Calu3 (cell line): ENCODE measurements at regions not wholly inside any gene's neighbourhood (a gene's known extent, or its start where the extent isn't known, plus 50 kb on each side); places are given as distances from the start of the nearest gene placed in this dataset.

Source experiments
- BruUV-seq: library from RNA; stranded (reverse); fragments of 400-500 nt; replicated peaks from 2 replicates; lab custom pipeline; 2021; lab: Mats Ljungman, UMichigan
- CTCF ChIA-PET: fragments of 300-600 bp; sonication (Branson Sonifier 250); formaldehyde crosslinking; loops from one replicate; lab custom pipeline; 2022; ENCODE audit warnings: antibody characterized with exemption; lab: Charles Lee
- DNase-seq: peaks from one replicate; pipeline ENCODE4 v3.0.0; 2022
- H3K27ac Mint-ChIP-seq: one replicate; pipeline ENCODE4 v1.8.0; 2022; ENCODE audit warnings: mixed read lengths; ENCODE audit not compliant: unreplicated experiment
- H3K27me3 Mint-ChIP-seq: one replicate; pipeline ENCODE4 v1.8.0; 2022; ENCODE audit warnings: mixed read lengths; ENCODE audit not compliant: unreplicated experiment
- H3K36me3 Mint-ChIP-seq: one replicate; pipeline ENCODE4 v1.8.0; 2022; ENCODE audit warnings: mild to moderate bottlenecking, moderate library complexity, mixed read lengths; ENCODE audit not compliant: insufficient read depth, unreplicated experiment
- H3K4me1 Mint-ChIP-seq: one replicate; pipeline ENCODE4 v1.8.0; 2022; ENCODE audit warnings: mild to moderate bottlenecking, low read depth, mixed read lengths; ENCODE audit not compliant: unreplicated experiment
- H3K4me3 Mint-ChIP-seq: one replicate; pipeline ENCODE4 v1.8.0; 2022; ENCODE audit warnings: mild to moderate bottlenecking, low read depth, moderate library complexity, mixed read lengths; ENCODE audit not compliant: unreplicated experiment
- H3K9me3 Mint-ChIP-seq: one replicate; pipeline ENCODE4 v1.8.0; 2022; ENCODE audit warnings: low read depth, mixed read lengths; ENCODE audit not compliant: unreplicated experiment
- intact Hi-C: fragments of 100-400 bp; cut with micrococcal nuclease; formaldehyde crosslinking; loops from one replicate; pipeline ENCODE4 v1.10.0; 2022; ENCODE audit not compliant: unreplicated experiment
- TF ChIP-seq, protein P1 (sequence below): fragments of 200-600 bp; IDR thresholded peaks from one replicate; pipeline ENCODE4 v1.8.0; 2022; ENCODE audit warnings: antibody characterized with exemption; ENCODE audit not compliant: unreplicated experiment

DNA sequence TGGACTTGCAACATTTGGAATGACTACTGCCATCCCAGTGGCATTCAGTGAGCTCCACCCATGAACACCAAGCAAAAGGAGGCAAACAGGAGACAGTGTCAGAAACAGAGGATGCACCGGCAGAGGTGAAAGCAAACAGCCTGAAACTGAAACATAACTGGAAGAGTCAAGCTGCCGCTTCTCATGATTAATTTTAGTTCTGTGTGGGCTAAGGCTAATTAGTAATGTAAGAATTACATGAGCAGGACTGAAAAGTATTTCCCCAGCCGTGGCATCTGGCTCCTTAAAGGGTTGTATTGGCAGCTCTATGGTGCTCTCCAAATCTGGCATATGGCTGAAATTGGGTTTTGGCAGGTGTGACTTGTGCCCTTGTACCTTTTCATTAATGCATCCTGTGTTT, 1108.1 kb downstream of the TSN start:
- Mint-ChIP-seq H3K36me3 (no peaks in the 10 kb centered on the region), H3K9me3 (peaks cover 14% of the 10 kb centered on the region)

DNA sequence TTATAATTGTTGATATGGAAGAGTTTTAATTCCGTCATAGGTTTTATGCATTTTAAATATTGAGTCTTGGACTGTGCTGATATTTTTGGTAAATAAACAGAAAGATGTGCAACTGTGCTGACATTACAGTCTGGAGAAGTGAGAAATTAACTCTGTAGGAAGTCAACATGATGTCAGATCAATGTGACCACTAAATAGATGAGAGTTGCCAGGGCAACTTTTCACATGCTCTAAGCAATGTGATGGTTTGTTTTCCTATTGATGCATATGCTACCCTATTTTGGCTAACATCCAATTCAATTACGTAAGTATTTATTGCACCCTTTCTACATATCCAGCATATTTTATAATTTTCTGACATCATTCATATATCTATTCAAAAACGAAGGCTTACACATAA, 1109.3 kb downstream of the TSN start:
- Mint-ChIP-seq H3K27ac (no peak overlapping the region), H3K27me3 (no peaks in the 10 kb centered on the region), H3K36me3 (no peaks in the 10 kb centered on the region), H3K4me1 (no peaks in the 10 kb centered on the region), H3K4me3 (no peak overlapping the region), H3K9me3 (peaks cover 8% of the 10 kb centered on the region)
- no TSS peak for BruUV-seq
- CTCF ChIA-PET: no interaction called here
- TF ChIP-seq, protein P1, sequence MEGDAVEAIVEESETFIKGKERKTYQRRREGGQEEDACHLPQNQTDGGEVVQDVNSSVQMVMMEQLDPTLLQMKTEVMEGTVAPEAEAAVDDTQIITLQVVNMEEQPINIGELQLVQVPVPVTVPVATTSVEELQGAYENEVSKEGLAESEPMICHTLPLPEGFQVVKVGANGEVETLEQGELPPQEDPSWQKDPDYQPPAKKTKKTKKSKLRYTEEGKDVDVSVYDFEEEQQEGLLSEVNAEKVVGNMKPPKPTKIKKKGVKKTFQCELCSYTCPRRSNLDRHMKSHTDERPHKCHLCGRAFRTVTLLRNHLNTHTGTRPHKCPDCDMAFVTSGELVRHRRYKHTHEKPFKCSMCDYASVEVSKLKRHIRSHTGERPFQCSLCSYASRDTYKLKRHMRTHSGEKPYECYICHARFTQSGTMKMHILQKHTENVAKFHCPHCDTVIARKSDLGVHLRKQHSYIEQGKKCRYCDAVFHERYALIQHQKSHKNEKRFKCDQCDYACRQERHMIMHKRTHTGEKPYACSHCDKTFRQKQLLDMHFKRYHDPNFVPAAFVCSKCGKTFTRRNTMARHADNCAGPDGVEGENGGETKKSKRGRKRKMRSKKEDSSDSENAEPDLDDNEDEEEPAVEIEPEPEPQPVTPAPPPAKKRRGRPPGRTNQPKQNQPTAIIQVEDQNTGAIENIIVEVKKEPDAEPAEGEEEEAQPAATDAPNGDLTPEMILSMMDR: no peak
- intact Hi-C loops: no loop called here
- no peak for DNase-seq

More for the DNA sequence above, 1108.1 kb downstream of the TSN start:
- Mint-ChIP-seq H3K27me3 (no peaks in the 10 kb centered on the region), H3K4me1 (no peaks in the 10 kb centered on the region), H3K27ac (no peak overlapping the region), H3K4me3 (no peak overlapping the region)
- TF ChIP-seq, protein P1: no peak
- CTCF ChIA-PET: no interaction called here
- intact Hi-C loops: no loop called here
- BruUV-seq: no TSS peak
- no peak for DNase-seq

DNA sequence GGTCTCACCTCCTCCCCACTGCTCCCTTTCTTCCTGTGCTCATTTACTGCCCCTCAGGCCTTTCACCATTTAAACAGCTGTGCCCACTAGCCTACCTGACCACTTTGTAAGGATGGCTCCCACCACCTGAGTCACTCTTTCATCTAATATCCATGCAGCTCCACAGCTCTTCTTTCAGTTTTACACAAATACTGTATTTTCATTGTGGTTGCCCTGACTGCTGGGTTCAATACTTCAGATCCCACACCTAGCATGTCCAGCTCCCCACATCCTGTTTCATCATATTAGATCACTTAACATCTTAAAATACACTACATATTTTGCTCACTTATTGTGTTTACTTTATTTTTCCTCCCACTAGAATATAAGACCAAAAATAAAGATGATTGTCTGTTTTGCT, 1110.6 kb downstream of the TSN start:
- CTCF ChIA-PET: no interaction called here
- intact Hi-C loops: no loop called here
- Mint-ChIP-seq H3K9me3 (peaks cover 8% of the 10 kb centered on the region), H3K4me1 (no peaks in the 10 kb centered on the region), H3K27ac (no peak overlapping the region), H3K4me3 (no peak overlapping the region), H3K27me3 (no peaks in the 10 kb centered on the region), H3K36me3 (no peaks in the 10 kb centered on the region)
- BruUV-seq: no TSS peak
- no peak for DNase-seq
- TF ChIP-seq, protein P1: no peak

DNA sequence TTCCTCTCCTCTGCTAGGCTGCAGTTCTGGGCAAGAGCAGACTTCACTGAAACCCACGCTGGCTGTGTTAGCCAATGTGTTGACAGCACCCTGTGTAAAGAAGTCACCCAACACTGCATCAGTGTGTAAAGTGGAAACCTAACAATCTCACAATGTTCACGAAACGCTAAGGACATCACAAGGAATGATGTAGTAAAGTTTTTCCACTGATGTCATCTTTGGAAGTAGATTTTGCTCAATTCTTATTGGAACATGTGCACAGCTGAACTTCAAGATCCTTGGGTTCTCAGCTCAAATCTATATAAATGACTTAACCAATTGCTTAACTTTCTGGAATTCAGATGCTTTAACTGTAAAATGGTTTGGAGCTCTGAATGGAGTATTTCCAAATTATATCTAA, 1112.5 kb downstream of the TSN start:
- Mint-ChIP-seq H3K36me3 (no peaks in the 10 kb centered on the region), H3K27ac (no peak overlapping the region), H3K27me3 (no peaks in the 10 kb centered on the region), H3K9me3 (peaks cover 8% of the 10 kb centered on the region), H3K4me3 (no peak overlapping the region), H3K4me1 (no peaks in the 10 kb centered on the region)
- DNase-seq: no peak
- BruUV-seq: no TSS peak
- intact Hi-C loops: no loop called here
- CTCF ChIA-PET: no interaction called here
- TF ChIP-seq, protein P1: no peak
